DOHH2 (cell line): ENCODE measurements at regions not wholly inside any gene's neighbourhood (a gene's known extent, or its start where the extent isn't known, plus 50 kb on each side); places are given as distances from the start of the nearest gene placed in this dataset.

Source experiments
- CTCF ChIP-seq: fragments of 200-600 bp; sonication (generic); IDR thresholded peaks from one replicate; pipeline ENCODE4 v1.5.1; 2014; ENCODE audit warnings: antibody characterized with exemption, mild to moderate bottlenecking, low read depth, low read length; ENCODE audit not compliant: poor library complexity, severe bottlenecking
- EZH2phosphoT487 ChIP-seq: fragments of 200-600 bp; sonication (generic); IDR thresholded peaks from 2 replicates; pipeline ENCODE4 v1.6.1; 2017; ENCODE audit warnings: borderline replicate concordance, mild to moderate bottlenecking, antibody characterized with exemption, low read length, moderate library complexity, mixed read lengths

DNA sequence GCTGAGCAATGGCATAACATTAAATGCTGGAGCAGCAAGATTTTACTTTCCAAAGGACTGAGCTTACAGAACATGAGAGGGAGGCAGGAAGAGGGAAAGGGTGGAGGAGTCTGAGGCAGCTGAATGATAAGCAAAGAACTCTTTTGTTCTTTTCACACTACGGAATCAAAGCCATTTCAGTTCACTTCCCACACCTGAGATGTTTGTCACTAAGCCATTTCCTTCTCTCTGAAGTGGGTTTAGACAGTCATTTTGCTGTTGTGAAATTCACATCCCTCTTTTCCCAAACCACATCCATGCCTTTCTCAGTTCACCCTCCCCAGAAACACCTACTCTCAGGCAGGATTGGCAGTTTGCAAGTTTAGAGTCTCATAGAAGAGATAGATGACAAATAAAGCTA, 267.9 kb downstream of the ADGRG6 start:
- no peak for TF ChIP-seq CTCF
- no peak for TF ChIP-seq EZH2phosphoT487
